ENCODE measurements at regions not wholly inside any gene's neighbourhood (a gene's known extent, or its start where the extent isn't known, plus 50 kb on each side); places are given as distances from the start of the nearest gene placed in this dataset.

DNA sequence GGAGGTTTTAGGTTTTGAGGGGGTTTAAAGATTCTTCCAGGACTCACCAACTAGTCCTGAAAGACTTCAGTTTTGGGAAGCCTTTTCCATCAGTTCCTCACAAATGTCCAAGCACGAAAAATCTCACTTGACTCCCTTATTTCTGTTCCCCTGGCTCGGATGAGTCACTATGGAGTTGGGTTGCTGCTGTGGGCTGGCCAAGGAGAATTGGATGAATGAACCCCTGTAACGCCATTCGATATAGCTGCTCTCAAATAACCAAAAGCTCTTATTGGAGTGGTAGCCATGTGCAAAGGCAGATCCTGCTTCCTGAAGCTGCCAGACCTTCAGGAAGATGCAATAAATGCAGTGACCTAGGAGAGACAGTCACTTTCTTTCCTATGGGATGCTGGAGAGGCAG is 417.0 kb downstream of the ZNF521 start:
- FAIRE-seq, result no peak
- POLR2A ChIA-PET (ENCODE audit: partially characterized antibody), result no interaction called here
- no peak overlapping the region for H2BK5ac ChIP-seq (ENCODE audit: low read depth, low read length)
- TF ChIP-seq KDM1A (IDR thresholded peaks at IDR 0.05; ENCODE audit: borderline replicate concordance, low read length), result no peak
- TF ChIP-seq SP1 (IDR thresholded peaks at IDR 0.05; ENCODE audit: low read depth, low read length), result no peak
- no peak for TF ChIP-seq JUN (IDR thresholded peaks at IDR 0.05; ENCODE audit: low read depth, low read length)
- TF ChIP-seq, protein P1, sequence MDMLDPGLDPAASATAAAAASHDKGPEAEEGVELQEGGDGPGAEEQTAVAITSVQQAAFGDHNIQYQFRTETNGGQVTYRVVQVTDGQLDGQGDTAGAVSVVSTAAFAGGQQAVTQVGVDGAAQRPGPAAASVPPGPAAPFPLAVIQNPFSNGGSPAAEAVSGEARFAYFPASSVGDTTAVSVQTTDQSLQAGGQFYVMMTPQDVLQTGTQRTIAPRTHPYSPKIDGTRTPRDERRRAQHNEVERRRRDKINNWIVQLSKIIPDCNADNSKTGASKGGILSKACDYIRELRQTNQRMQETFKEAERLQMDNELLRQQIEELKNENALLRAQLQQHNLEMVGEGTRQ (IDR thresholded peaks at IDR 0.05; ENCODE audit: low read length), result no peak
- TF ChIP-seq CBX8 (IDR thresholded peaks at IDR 0.05; ENCODE audit: borderline replicate concordance, low read depth, low read length), result no peak
- no peak for TF ChIP-seq SRF (IDR thresholded peaks at IDR 0.05; ENCODE audit: low read depth, low read length)
- TF ChIP-seq TAF7 (optimal IDR thresholded peaks at IDR 0.05; ENCODE audit: borderline replicate concordance, low read depth, low read length), result no peak
- TF ChIP-seq JUND (IDR thresholded peaks at IDR 0.05; ENCODE audit: low read length), result no peak
- TF ChIP-seq RAD21 (IDR thresholded peaks at IDR 0.05 in 1 of 2, conservative IDR thresholded peaks at IDR 0.05 in 1 of 2; ENCODE audit: low read depth in 2 of 2, low read length in 2 of 2), result no peak
- no peak for TF ChIP-seq SIRT6 (IDR thresholded peaks at IDR 0.05; ENCODE audit: low read length)
- TF ChIP-seq SIN3A (conservative IDR thresholded peaks at IDR 0.05 in 1 of 2, IDR thresholded peaks at IDR 0.05 in 1 of 2; ENCODE audit: low read depth in 1 of 2, low read length in 2 of 2), result no peak
- TF ChIP-seq SUZ12 (IDR thresholded peaks at IDR 0.05; ENCODE audit: low read length), result no peak

More for the DNA sequence above, 417.0 kb downstream of the ZNF521 start:
- no peaks in the 10 kb centered on the region for H3K79me1 ChIP-seq (ENCODE audit: low read depth, low read length)
- H2AK5ac ChIP-seq (ENCODE audit: low read depth, low read length), result no peak overlapping the region
- no peak overlapping the region for H2BK120ac ChIP-seq (replicated peaks; ENCODE audit: low read depth, low read length)
- H3K4me1 ChIP-seq (replicated peaks in 1 of 4; ENCODE audit: control insufficient read depth in 3 of 4, insufficient read depth in 4 of 4, low read length in 3 of 4), result peaks cover 3 to 16% (median 6%) of the 10 kb centered on the region in 4 experiments; a peak in 4 of 7 replicates
- H3K36me3 ChIP-seq (ENCODE audit: control insufficient read depth in 2 of 4, insufficient read depth in 4 of 4, low read length in 3 of 4), result no peaks in the 10 kb centered on the region
- H2BK12ac ChIP-seq (ENCODE audit: low read depth, low read length), result no peak overlapping the region
- H3K56ac ChIP-seq (replicated peaks; ENCODE audit: insufficient read length, low read depth, low read length), result no peak overlapping the region
- H4K5ac ChIP-seq (ENCODE audit: insufficient read length, low read depth, low read length), result no peak overlapping the region
- no peak overlapping the region for H3K4me2 ChIP-seq (ENCODE audit: insufficient read depth in 1 of 2, low read depth in 2 of 2, low read length in 2 of 2)
- no peak overlapping the region for H2BK20ac ChIP-seq (ENCODE audit: low read length)
- H4K8ac ChIP-seq (ENCODE audit: extremely low read depth, insufficient read depth, low read length), result no peak overlapping the region
- WGBS, 2 experiments (ENCODE audit: extremely low coverage in 1 of 2, insufficient coverage in 1 of 2, insufficient read length in 1 of 2, insufficient replicate concordance in 2 of 2, low coverage in 1 of 2, low lambda C conversion rate in 2 of 2, missing lambda C conversion rate in 1 of 2), result 92% methylated on average over 4 of the region's 4 CpGs; no CpG with 5 or more reads in 1 of the 2 experiments
- H2BK15ac ChIP-seq (ENCODE audit: low read length), result no peak overlapping the region
- H3K14ac ChIP-seq (ENCODE audit: insufficient read length), result no peak overlapping the region
- no peaks in the 10 kb centered on the region for H3K79me2 ChIP-seq (ENCODE audit: control insufficient read depth in 1 of 2, insufficient read depth in 2 of 2, low read length in 2 of 2)
- no peaks in the 10 kb centered on the region; the same call in 1 of the 2 replicates for H3K23me2 ChIP-seq (ENCODE audit: low read depth, low read length)
- H3K4me3 ChIP-seq (ENCODE audit: extremely low read depth in 1 of 4, insufficient read depth in 2 of 4, low read depth in 3 of 4, low read length in 4 of 4), result no peak overlapping the region
- DNase-seq (ENCODE audit: low read depth in 1 of 2, low spot score in 2 of 2), result no peak
- H3K9ac ChIP-seq (replicated peaks in 1 of 4; ENCODE audit: extremely low read depth in 1 of 4, low read depth in 3 of 4, low read length in 3 of 4), result no peak overlapping the region
- no peak overlapping the region for H3K27ac ChIP-seq (ENCODE audit: low read depth, low read length)
- H3K27me3 ChIP-seq (replicated peaks in 1 of 4; ENCODE audit: control insufficient read depth in 3 of 4, extremely low read depth in 1 of 4, insufficient read depth in 3 of 4, low read length in 3 of 4), result no peaks in the 10 kb centered on the region; a peak in 1 of 7 replicates
- H3K18ac ChIP-seq (ENCODE audit: extremely low read depth, low read length), result no peak overlapping the region
- no peak overlapping the region for H3K23ac ChIP-seq (ENCODE audit: insufficient read length)
- CTCF ChIA-PET (ENCODE audit: partially characterized antibody), result no interaction called here
- H4K91ac ChIP-seq (replicated peaks; ENCODE audit: insufficient read length, low read length), result no peak overlapping the region
- no peak overlapping the region for H2AFZ ChIP-seq (ENCODE audit: low read length)
- no peaks in the 10 kb centered on the region for H4K20me1 ChIP-seq (replicated peaks in 1 of 2; ENCODE audit: control insufficient read depth in 1 of 2, insufficient read depth in 2 of 2, low read length in 2 of 2)
- H3K9me3 ChIP-seq (ENCODE audit: insufficient read depth in 2 of 2, low read depth in 1 of 2, low read length in 1 of 2), result no peaks in the 10 kb centered on the region
- no peak overlapping the region for H3K4ac ChIP-seq (replicated peaks; ENCODE audit: insufficient read length, low read depth, low read length)
